GM21619 (cell line): ENCODE measurements at regions not wholly inside any gene's neighbourhood (a gene's known extent, or its start where the extent isn't known, plus 50 kb on each side); places are given as distances from the start of the nearest gene placed in this dataset.
"Not testable (repeated sequence)": the region's sequence is repeated elsewhere in the genome, so short reads cannot be mapped to it uniquely, and the experiment has no call there.

Source experiments
- ATAC-seq: cut with Tn5 transposase; IDR thresholded peaks from one replicate; pipeline ENCODE4 v1.9.1; 2021; ENCODE audit not compliant: unreplicated experiment

GRCh38 chr6:26173836-26174145 lies 86.6 kb downstream of the HFE start:
- ATAC-seq, result no peak

GRCh38 chr6:26175033-26175427 lies 87.8 kb downstream of the HFE start:
- no peak for ATAC-seq

- no peak for ATAC-seq
Observed at GRCh38 chr6:26175428-26176181, 88.4 kb downstream of the HFE start.

GRCh38 chr6:26179675-26180074 lies 92.4 kb downstream of the HFE start:
- no peak for ATAC-seq

GRCh38 chr6:26180346-26180745 lies 93.1 kb downstream of the HFE start:
- ATAC-seq, result no peak

GRCh38 chr6:26183237-26183580 lies 96.0 kb downstream of the HFE start:
- no peak for ATAC-seq

GRCh38 chr6:26183581-26184366 lies 96.5 kb downstream of the HFE start:
- no peak for ATAC-seq

- ATAC-seq, result no peak
Observed at GRCh38 chr6:26184367-26184891, 97.2 kb downstream of the HFE start.

- ATAC-seq, result no peak
Observed at GRCh38 chr6:26185004-26185403, 97.8 kb downstream of the HFE start.

GRCh38 chr6:26185802-26186201 lies 98.6 kb downstream of the HFE start:
- ATAC-seq, result no peak

- ATAC-seq, result no peak
Observed at GRCh38 chr6:26186652-26187051, 99.4 kb downstream of the HFE start.

GRCh38 chr6:26187292-26187691 lies 100.1 kb downstream of the HFE start:
- ATAC-seq, result no peak

- ATAC-seq, result no peak
Observed at GRCh38 chr6:26187981-26188635, 100.9 kb downstream of the HFE start.

- not testable (repeated sequence) for ATAC-seq
Observed at GRCh38 chr6:26191512-26191911, 104.3 kb downstream of the HFE start.

GRCh38 chr6:26193467-26194328 lies 106.5 kb downstream of the HFE start:
- no peak for ATAC-seq

- no peak for ATAC-seq
Observed at GRCh38 chr6:26194329-26194701, 107.1 kb downstream of the HFE start.

- no peak for ATAC-seq
Observed at GRCh38 chr6:26194816-26195375, 107.7 kb downstream of the HFE start.

GRCh38 chr6:26195376-26195923 lies 108.2 kb downstream of the HFE start:
- no peak for ATAC-seq

GRCh38 chr6:26195924-26196845 lies 109.0 kb downstream of the HFE start:
- no peak for ATAC-seq
